Iris pigment epithelial cell (primary cell): ENCODE measurements at regions not wholly inside any gene's neighbourhood (a gene's known extent, or its start where the extent isn't known, plus 50 kb on each side); places are given as distances from the start of the nearest gene placed in this dataset.
A peak's percentile ranks its signal among the peaks of the same experiment; 100 is the strongest.
"Not testable (repeated sequence)": the region's sequence is repeated elsewhere in the genome, so short reads cannot be mapped to it uniquely, and the experiment has no call there.

Source experiments
- DNase-seq: peaks from one replicate; pipeline ENCODE4 v3.0.0-alpha.2; 2011; ENCODE audit warnings: low read depth

- no peak for DNase-seq
These were observed 1483.9 kb downstream of the ADGRL3 start for GRCh38 chr4:62683799-62684566.

DNA sequence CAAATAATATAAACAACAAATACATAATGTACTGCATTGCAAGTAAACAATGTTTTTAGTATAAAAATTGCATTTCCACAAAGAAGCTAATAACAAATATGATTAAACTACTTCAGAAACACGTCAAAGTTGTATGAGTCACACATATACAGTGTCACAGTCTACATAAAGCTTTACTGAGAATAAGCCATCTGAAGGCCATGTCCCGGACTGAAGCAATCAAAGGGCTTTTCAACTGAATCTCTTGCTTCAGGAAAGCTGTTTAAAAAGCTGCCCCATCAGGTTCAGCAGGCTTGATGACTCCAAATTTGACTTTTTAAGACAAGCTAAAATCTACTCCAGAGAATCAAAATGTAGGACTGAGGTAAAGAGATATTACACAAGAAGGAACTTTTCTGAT lies 1476.8 kb downstream of the ADGRL3 start:
- no peak for DNase-seq

- peak; percentile 15 for DNase-seq
These were observed 1470.4 kb downstream of the ADGRL3 start for GRCh38 chr4:62670514-62670913.

DNA sequence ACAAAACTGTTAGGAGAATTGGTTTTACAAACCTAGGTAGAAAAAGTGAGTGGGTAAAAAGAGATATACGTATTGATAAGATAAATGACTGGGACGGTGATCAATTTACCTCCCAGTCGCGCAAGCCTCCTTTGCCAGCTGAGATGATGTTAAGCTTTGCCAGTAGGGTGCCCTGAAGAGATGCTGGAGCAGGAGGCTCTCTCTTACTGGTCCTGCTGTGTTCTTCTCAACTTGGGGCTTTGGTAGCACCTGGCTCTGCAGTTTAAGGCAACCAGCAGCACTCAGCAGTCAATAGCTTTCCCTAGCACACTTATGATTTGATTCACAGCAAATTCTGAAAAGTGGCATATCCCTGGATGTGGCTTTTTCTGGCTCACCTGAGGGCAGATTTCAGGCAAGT lies 1461.7 kb downstream of the ADGRL3 start:
- no peak for DNase-seq

DNA sequence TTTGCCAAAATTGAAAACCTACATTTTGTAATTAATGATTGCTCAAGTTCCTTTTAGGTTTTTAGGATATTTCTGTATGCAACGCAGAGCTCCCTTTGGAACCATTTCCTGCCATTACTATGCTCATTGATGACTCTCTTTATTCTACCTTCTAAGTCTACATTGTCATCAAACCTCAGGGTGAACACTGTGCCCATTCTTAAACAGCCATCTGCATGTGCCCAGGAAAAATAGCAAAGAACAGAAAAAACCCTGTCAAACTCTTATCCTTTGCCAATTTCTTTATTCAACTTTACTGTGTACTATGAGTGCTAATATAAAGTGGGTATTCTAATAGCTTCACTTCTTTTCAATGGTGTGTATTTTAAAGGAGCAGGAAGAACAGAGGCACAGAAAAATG lies 1455.9 kb downstream of the ADGRL3 start:
- no peak for DNase-seq

GRCh38 chr4:62644372-62644771 lies 1444.2 kb downstream of the ADGRL3 start:
- DNase-seq: no peak

GRCh38 chr4:62640296-62640695 lies 1440.2 kb downstream of the ADGRL3 start:
- peak; percentile 2 for DNase-seq

GRCh38 chr4:62627671-62628070 lies 1427.5 kb downstream of the ADGRL3 start:
- DNase-seq: no peak

- DNase-seq: no peak
These were observed 1427.0 kb downstream of the ADGRL3 start for GRCh38 chr4:62627141-62627540.

DNA sequence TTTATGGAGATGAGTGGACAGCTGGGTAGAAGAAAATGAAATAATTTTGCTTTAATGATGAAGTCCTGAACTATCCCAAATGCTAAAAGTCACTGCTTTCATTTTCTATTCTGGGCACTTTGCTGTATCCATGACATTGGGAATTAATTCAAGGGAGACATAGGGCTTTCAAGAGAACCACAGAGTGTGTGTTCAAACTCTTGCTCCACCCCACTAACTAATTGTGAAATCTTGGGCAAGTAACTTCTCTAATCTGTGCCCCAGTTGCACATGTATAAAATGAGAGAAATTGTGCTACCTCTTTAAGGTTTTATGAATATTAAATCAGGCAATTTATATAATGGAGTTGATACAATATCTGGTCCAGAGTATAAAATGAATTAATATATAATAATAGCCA lies 1422.0 kb downstream of the ADGRL3 start:
- DNase-seq: no peak

GRCh38 chr4:62619971-62620370 lies 1419.8 kb downstream of the ADGRL3 start:
- no peak for DNase-seq

GRCh38 chr4:62618042-62618441 lies 1417.9 kb downstream of the ADGRL3 start:
- no peak for DNase-seq

DNA sequence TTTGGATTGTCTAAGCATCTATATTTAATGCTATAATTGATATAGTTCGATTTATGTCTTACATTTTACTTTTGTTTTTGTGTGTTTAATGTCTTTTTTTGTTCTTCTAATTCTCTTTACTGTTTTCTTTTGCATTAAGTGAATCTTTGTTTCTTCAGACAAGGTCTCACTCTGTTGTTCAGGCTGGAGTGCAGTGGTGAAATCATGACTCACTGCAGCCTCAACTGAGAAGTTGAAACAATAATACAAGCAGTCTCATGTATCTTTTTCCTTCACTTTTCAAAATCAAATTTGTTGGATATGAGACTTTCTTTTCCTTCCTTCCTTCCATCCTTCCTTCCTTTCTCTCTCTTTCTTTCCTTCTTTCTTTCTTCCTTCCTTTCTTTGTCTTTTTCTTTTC lies 1401.6 kb downstream of the ADGRL3 start:
- no peak for DNase-seq

GRCh38 chr4:62595265-62595664 lies 1395.1 kb downstream of the ADGRL3 start:
- not testable (repeated sequence) for DNase-seq

DNA sequence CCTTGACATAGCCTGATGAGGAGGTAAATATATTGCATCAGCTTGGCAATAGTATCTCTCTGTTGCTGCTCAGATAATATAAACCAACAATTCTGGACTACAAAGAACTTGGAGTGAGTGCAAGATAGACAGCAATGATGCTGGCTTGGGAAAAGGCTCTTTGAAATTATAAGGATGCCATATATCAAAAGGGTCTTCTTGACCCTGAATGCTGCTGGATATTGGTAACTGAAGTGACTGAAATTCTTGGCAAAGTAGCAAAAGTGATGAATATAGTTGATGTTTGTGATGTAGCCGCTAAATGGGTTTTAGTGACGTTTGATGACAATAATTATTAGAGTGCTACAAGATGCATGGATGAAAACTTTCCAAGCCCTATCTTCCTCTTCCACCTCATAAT lies 1391.6 kb downstream of the ADGRL3 start:
- DNase-seq: no peak

DNA sequence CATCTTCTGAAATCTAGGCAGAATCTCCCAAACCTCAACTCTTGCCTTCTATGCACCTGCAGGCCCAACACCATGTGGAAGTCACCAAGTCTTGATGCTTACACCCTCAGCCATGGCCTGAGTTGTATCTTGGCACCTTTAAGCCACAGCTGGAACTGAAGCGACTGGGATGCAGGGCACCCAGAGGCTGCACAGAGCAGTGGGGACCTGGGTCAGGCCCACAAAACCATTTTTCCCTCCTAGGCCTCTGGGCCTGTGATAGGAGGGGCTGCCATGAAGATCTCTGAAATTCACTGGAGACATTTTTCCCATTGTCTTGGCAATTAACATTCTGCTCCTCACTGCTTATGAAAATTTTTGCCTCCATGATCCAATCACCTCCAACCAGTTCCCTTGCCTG lies 1388.5 kb downstream of the ADGRL3 start:
- no peak for DNase-seq

GRCh38 chr4:62571494-62571893 lies 1371.4 kb downstream of the ADGRL3 start:
- DNase-seq: no peak

DNA sequence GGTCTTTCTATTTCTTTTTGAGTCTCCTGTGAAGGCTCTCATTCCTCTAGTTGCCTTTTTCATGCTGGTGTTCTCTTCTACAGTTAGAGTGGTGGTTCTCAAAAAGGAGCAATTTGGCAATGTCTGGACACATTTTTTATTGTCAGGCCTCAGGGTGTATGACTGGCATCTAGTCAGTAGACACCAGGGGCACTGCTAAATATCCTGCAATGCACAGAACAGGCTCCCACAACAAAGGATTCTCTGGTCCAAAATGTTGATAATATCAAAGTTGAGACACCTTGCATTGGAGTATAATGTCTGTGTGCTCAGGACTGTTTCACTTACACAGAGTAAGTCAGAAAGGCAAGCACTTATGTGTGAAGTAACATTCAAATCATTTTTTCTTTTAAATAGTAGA lies 1360.7 kb downstream of the ADGRL3 start:
- DNase-seq: no peak

GRCh38 chr4:62550121-62550520 lies 1350.0 kb downstream of the ADGRL3 start:
- no peak for DNase-seq

GRCh38 chr4:62549601-62550000 lies 1349.5 kb downstream of the ADGRL3 start:
- DNase-seq: no peak

- no peak for DNase-seq
These were observed 1348.6 kb downstream of the ADGRL3 start for GRCh38 chr4:62548765-62549164.

- no peak for DNase-seq
These were observed 1348.0 kb downstream of the ADGRL3 start for GRCh38 chr4:62548108-62548524.

- no peak for DNase-seq
These were observed 1344.3 kb downstream of the ADGRL3 start for GRCh38 chr4:62544428-62544827.

DNA sequence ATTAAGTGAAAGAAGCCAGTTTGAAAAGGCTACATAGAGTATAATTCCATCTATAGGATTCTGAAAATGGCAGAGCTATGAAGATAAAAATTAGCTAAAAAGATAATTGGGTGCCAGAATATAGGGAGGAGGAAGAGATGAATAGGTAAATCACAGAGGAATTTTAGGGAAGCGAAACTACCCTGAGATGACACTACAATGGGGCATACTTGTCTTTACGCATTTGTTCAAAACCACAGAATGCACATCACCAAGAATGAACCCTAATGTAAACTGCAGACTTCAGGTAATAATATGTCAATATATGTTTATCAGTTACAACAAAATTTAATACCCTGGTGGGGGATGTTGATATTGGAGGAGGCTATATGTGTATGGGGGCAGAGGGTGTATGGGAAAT lies 1342.9 kb downstream of the ADGRL3 start:
- DNase-seq: no peak
